Lower lobe of right lung (tissue), 2 donors: ENCODE measurements at regions not wholly inside any gene's neighbourhood (a gene's known extent, or its start where the extent isn't known, plus 50 kb on each side); places are given as distances from the start of the nearest gene placed in this dataset.
A peak's percentile ranks its signal among the peaks of the same experiment; 100 is the strongest.

Experiments used
- ATAC-seq, 2 donors: fragments of 200-7000 bp; cut with Tn5 transposase; one replicate each; pipeline ENCODE4 v1.9.1; 2020 to 2022; ENCODE audit warnings: mild to moderate bottlenecking in 2 of 2, moderate library complexity in 2 of 2
- DNase-seq: peaks from one replicate; pipeline ENCODE4 v3.0.0-alpha.2; 2020
- H3K27ac ChIP-seq: fragments of 200-600 bp; one replicate; pipeline ENCODE4 v1.8.0; 2022
- H3K27me3 ChIP-seq: fragments of 200-600 bp; one replicate; pipeline ENCODE4 v1.8.0; 2022; ENCODE audit warnings: low read depth
- H3K36me3 ChIP-seq: fragments of 200-600 bp; one replicate; pipeline ENCODE4 v1.8.0; 2022; ENCODE audit warnings: mild to moderate bottlenecking
- H3K4me1 ChIP-seq: fragments of 200-600 bp; one replicate; pipeline ENCODE4 v1.8.0; 2022
- H3K4me3 ChIP-seq: fragments of 200-600 bp; one replicate; pipeline ENCODE4 v1.8.0; 2022; ENCODE audit warnings: mild to moderate bottlenecking
- H3K9me3 ChIP-seq: fragments of 200-600 bp; one replicate; pipeline ENCODE4 v1.8.0; 2022
- CTCF ChIP-seq: fragments of 200-600 bp; IDR thresholded peaks from one replicate; pipeline ENCODE4 v1.8.0; 2022; ENCODE audit warnings: antibody characterized with exemption, mild to moderate bottlenecking
- intact Hi-C: fragments of 100-400 bp; cut with DNase I; formaldehyde crosslinking; loops from one replicate; pipeline ENCODE4 v1.11.0; 2022
- donor health status: DM: no; HTN: yes; CAD: no; lungs with severe emphysema.

- Histone ChIP-seq H3K4me3 (no peak overlapping the region), H3K9me3 (no peaks in the 10 kb centered on the region), H3K27me3 (no peaks in the 10 kb centered on the region), H3K4me1 (no peaks in the 10 kb centered on the region), H3K27ac (no peak overlapping the region), H3K36me3 (no peaks in the 10 kb centered on the region)
- no peak for TF ChIP-seq CTCF
- DNase-seq (no peak), ATAC-seq (no peak)
- intact Hi-C loops: no loop called here
These were observed 474.1 kb downstream of the RNF144B start for GRCh38 chr6:18861204-18861603.

GRCh38 chr6:18883268-18883667 is 496.1 kb downstream of the RNF144B start:
- Histone ChIP-seq H3K4me1 (no peaks in the 10 kb centered on the region), H3K4me3 (no peak overlapping the region), H3K27ac (no peak overlapping the region), H3K36me3 (no peaks in the 10 kb centered on the region), H3K9me3 (no peaks in the 10 kb centered on the region), H3K27me3 (no peaks in the 10 kb centered on the region)
- intact Hi-C loops: no loop called here
- ATAC-seq (no peak), DNase-seq (no peak)
- no peak for TF ChIP-seq CTCF

- no peak for TF ChIP-seq CTCF
- ATAC-seq (no peak), DNase-seq (no peak)
- no peaks in the 10 kb centered on the region for H3K36me3 ChIP-seq
- H3K27me3 ChIP-seq: no peaks in the 10 kb centered on the region
- H3K27ac ChIP-seq: no peak overlapping the region
- H3K4me1 ChIP-seq: no peaks in the 10 kb centered on the region
- H3K4me3 ChIP-seq: no peak overlapping the region
- H3K9me3 ChIP-seq: no peaks in the 10 kb centered on the region
- intact Hi-C loops: no loop called here
These were observed 496.7 kb downstream of the RNF144B start for GRCh38 chr6:18883851-18884250.

- Histone ChIP-seq H3K27ac (no peak overlapping the region), H3K27me3 (no peaks in the 10 kb centered on the region), H3K9me3 (no peaks in the 10 kb centered on the region), H3K36me3 (no peaks in the 10 kb centered on the region), H3K4me1 (no peaks in the 10 kb centered on the region), H3K4me3 (no peak overlapping the region)
- no peak for DNase-seq
- no peak for TF ChIP-seq CTCF
- ATAC-seq: peak in 1 of 2 donors; percentile 24
- intact Hi-C loops: no loop called here
These were observed 506.6 kb downstream of the RNF144B start for GRCh38 chr6:18893540-18894269.

GRCh38 chr6:18897350-18897749 is 510.2 kb downstream of the RNF144B start:
- H3K4me1 ChIP-seq: no peaks in the 10 kb centered on the region
- H3K27ac ChIP-seq: no peak overlapping the region
- no peaks in the 10 kb centered on the region for H3K9me3 ChIP-seq
- H3K4me3 ChIP-seq: no peak overlapping the region
- no peak for TF ChIP-seq CTCF
- no peak for DNase-seq
- intact Hi-C loops: no loop called here
- no peaks in the 10 kb centered on the region for H3K27me3 ChIP-seq
- no peaks in the 10 kb centered on the region for H3K36me3 ChIP-seq
- ATAC-seq: no peak
